ENCODE measurements at regions not wholly inside any gene's neighbourhood (a gene's known extent, or its start where the extent isn't known, plus 50 kb on each side); places are given as distances from the start of the nearest gene placed in this dataset.
A peak's percentile ranks its signal among the peaks of the same experiment; 100 is the strongest.

DNA sequence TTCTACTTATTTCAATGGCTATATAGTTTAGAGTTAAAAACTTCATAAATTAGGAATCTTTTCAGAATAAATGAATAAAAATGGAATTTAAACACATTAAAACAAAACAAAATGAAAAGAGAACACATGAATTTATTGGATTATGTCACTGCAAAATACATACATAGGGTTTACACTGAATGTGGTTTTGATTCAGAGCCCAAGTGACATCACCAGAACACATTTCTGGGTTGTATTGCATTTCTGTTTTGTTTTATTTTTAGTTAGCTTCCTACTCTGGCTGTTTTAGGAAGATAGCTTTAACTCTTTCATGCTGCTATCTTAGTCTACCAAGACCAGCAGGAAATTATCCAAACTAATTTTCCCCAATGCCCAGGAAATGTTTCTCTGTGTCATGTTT is 1935.0 kb downstream of the EFNA5 start:
- DNase-seq, result no peak

DNA sequence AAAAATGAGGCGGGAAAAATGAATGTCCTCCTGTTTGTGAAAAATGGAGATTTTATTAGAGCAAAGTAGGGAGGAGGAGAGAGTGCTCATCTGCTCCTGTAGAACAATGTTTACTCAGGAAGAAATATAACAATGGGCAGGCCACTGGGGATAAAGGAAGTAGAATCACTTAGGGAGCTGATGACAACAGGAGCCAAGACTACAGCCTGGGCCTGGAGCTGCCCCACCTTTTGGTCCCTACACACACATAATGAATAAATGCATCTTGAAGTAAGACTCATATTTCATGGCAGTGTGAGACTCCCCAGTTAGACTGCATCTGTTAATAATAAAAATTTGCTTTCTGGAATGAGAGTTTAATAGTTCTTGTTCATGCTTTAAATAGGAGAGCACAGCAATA is 1939.8 kb downstream of the EFNA5 start:
- DNase-seq, result peak; percentile 74

DNA sequence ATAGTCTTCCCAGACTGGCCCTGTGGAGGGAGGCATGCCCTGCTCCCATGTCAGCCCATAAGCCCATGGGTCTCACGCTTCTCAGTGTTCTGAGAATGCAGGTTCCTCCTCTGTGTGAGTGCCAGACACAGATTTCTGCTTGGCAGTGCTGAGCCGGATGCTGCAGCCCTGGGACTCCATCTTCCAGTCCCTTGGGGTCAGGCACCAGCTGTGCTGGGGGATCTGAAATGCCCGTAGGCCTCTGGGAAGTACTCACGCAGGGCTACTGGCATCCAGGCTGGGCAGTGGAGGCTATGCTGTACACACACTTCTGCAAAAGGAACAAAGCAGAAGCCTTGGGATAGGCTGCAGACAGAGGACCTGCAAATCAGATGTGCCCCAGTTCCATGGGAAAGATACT is 1944.6 kb downstream of the EFNA5 start:
- DNase-seq, result no peak

- DNase-seq, result no peak
Observed at GRCh38 chr5:105708442-105708841, 1962.3 kb downstream of the EFNA5 start.

DNA sequence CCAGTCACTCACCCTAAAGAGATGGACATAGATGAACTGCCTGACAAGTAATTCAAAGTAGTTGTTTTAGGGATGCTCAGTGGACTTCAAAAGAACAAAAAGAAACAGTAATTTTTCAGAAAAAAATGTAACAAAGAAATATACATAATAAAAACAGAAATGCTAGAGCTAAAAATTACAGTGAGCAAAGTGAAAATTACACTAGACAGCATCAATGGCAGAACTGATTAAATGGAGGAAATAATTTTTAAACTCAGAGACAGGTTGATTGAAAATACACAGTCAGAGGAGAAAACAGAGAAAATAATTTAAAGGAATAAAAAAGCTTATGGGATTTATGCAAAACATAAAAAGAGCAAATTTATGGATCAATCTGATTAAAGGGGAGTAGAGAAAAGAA is 1968.4 kb downstream of the EFNA5 start:
- no peak for DNase-seq

GRCh38 chr5:105696440-105696839 is 1974.3 kb downstream of the EFNA5 start:
- DNase-seq, result no peak

GRCh38 chr5:105695941-105696340 is 1974.8 kb downstream of the EFNA5 start:
- no peak for DNase-seq

DNA sequence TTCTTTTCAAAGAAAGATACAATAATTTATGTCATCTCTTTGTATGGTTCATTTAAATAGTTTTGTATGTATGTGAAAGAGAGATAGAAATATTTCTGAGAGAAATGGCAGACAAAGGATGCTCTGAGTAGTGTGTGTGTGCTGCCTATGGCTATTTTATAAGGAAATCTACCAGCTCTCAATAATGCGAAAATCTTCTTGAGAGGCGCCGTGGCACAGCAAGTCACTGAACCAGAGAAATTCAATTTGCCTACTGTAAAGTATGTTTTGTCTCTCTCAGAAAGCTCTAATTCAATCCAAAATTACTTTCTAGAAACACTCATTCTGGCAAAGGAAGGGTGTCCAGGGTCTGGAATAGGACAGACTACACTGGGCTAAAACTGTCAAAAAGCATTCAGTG is 1981.1 kb downstream of the EFNA5 start:
- DNase-seq, result no peak

DNA sequence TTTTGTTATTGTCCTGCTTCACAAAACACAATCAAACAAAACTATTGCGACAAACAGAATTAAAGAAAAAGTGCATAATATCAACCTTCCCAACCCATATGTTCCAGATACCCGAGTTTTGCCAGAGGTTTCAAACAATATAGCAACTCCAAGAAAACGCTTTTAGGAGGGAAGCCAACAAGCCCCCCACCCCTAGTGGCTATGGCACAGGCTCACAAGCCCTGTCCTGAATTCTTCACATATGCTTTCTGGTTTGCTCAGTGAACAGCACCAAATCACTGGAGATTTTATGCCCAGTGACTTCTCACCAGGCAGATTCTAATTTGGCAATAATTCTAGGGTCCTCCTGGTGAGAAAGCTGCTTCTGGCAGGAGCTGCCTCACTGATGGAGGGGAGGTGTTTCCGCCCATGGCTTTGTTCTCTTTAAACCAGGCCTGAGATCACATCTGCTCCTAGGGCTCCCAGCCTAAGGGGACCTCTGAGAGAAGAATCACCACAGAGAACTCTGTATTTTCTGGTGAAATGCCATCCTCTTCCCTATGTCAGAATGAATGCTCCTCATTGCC is 1982.4 kb downstream of the EFNA5 start:
- DNase-seq, result no peak

GRCh38 chr5:105687493-105687892 is 1983.2 kb downstream of the EFNA5 start:
- DNase-seq, result no peak

GRCh38 chr5:105685884-105686283 is 1984.9 kb downstream of the EFNA5 start:
- DNase-seq, result no peak

DNA sequence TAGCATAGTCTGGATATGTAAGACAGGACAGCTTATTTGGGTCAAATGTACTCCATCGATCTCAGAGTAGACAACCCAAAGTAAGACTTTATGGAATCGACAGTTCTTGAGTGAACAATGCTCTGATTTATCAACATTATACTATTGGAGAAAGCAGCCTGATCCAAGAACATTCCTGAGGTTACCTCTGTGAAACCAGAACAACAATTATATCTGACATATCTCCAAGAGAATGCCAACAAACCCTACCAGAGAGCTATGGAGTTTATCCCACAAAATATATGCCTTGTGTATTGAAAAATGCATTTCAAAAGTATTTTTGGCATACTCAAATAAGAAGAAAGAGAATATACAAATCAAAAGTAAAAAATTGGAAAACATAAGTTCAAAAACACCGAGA is 1985.9 kb downstream of the EFNA5 start:
- no peak for DNase-seq

DNA sequence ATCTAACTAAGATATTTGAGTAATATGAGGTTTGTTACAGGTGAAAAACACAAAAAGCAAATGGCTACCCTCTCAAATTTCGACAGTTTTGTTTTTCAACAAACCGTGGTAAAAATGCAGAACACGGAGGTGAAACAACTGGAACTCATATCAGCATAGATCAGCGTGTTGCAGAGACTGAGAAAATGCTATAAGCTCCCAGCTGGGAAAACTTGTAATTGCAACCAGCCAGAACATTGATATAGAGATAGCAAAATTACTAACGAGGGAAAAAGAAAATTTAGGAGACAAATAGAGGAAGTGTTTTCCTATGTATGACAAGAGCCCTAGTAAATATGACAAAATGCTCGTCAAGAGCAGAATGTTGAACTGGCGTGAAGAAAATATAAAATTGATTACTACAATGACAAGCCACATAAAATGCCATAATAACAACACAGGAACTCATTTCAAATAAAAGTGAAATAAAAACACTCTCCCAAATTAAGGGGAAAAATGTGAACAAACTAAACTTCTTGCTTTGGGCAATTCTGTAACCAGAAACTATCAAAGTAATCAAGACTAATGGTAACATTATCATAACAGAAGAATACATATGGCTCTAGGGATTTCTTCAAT is 1989.8 kb downstream of the EFNA5 start:
- no peak for DNase-seq

DNA sequence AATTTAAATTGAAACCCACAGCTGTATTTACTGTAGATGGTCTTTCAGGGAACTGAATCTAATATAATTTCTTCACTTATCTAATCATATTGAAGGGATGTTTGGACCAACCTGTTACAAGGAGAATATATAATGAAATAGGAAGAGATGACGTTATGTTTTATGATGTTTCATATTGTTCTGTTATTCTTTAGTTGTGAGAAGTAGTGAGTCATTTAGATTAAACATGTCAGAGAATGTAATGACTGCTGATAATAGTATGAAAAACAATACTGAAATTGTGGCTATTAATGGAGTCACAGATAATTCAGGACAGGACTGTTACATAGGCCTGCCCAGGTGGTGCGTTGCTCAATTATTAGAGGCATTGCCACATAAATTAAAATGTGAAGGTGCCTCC is 1993.4 kb downstream of the EFNA5 start:
- DNase-seq, result no peak

DNA sequence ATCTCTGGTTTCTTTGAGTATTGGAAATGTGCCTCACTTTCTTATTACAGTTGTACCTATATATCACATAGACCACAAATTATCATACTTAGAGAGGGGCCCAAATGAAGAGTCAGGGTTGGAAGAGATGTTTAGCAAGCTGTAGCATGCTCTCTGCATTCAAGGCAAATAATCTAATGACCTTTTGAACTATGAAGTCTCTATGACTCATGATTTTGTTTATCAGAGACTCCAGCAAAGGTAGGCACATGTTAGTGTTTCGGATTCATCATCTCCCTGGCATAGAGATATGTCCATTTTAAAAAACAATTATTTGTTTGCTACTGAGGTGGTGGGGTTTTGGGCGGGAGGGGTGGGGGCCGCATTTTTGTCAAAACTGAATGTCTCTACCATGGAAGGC is 2000.1 kb downstream of the EFNA5 start:
- DNase-seq, result no peak

- DNase-seq, result no peak
Observed at GRCh38 chr5:105663671-105664070, 2007.1 kb downstream of the EFNA5 start.

GRCh38 chr5:105659396-105659795 is 2011.3 kb downstream of the EFNA5 start:
- no peak for DNase-seq

DNA sequence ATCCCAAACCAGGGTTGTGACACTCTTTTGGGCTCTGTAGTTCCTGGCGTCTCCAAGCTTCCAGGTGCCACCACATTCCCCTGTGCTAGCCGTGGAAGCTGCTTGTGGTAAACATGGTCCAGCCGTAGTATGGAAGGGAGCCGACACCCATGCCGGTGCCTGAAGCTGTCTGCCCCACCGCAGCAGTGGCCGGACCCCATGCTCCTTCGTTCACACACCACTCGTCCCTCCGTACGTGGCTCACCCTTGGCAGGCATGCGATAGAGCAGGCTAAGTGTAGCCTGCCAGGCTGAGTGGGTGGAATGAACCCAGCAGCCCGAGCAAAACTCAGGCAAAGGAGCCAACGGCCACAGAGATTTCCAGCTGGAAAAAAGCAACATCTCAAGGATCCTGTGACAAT is 2030.4 kb downstream of the EFNA5 start:
- DNase-seq, result no peak

GRCh38 chr5:105639511-105639910 is 2031.2 kb downstream of the EFNA5 start:
- DNase-seq, result no peak

DNA sequence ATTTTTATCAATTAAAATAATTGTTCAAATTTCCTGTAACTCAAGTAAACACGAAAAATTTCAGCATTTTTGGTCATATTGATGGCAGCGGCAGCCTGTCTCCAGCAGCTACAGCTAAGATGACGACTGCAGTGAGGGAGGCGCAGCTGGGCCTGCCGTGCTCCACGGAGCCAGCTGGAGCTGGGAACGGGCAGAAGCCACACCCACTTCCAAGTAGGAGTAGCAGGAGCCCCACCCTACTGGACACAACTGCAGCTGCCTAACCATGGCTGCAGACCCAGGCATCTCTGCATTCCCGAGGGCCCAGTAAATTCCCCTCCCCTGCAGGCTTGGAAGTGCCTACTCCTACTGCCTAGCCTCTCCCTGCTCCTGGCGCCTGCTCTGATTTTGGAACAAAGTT is 2031.7 kb downstream of the EFNA5 start:
- DNase-seq, result peak; percentile 72

DNA sequence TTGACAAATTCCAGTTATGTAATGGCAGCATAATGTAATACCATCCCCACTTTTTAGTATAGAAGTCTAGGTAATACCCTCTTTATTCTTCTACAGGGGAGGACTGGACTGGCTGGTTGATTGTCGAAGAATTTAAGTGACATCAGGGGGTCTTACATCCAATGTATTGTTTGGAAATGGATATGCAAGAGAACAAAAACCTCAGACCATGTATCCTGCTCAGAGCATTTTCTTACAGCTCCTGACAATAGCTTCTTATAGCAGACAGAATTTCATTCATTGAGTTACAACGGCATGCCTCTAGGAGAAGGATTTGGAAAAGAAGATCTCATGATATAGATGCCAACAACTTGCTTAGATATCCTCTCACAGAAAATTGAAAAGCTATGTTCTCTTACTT is 2032.3 kb downstream of the EFNA5 start:
- no peak for DNase-seq

- DNase-seq, result no peak
Observed at GRCh38 chr5:105632043-105632442, 2038.7 kb downstream of the EFNA5 start.

- no peak for DNase-seq
Observed at GRCh38 chr5:105630803-105631202, 2039.9 kb downstream of the EFNA5 start.

- DNase-seq, result no peak
Observed at GRCh38 chr5:105619725-105620124, 2051.0 kb downstream of the EFNA5 start.

- no peak for DNase-seq
Observed at GRCh38 chr5:105617436-105618215, 2053.1 kb downstream of the EFNA5 start.

Measured in SHP77 treated with DMSO at 0.1 percent for 48 hours (cell line).